Neural cell (in vitro differentiated cells): ENCODE measurements at regions not wholly inside any gene's neighbourhood (a gene's known extent, or its start where the extent isn't known, plus 50 kb on each side); places are given as distances from the start of the nearest gene placed in this dataset.

ENCODE experiments used
- H2AFZ ChIP-seq: fragments of 200-600, 300-800 bp; sonication (generic), shearing (Covaris generic); 2 replicates; pipeline ENCODE4 v1.6.0; 2014; ENCODE audit warnings: low read depth, mild to moderate bottlenecking, antibody characterized with exemption, low read length, moderate library complexity
- H3F3A ChIP-seq: fragments of 200-600 bp; shearing (Covaris generic); 2 replicates; pipeline ENCODE4 v1.6.1; 2016; ENCODE audit warnings: mild to moderate bottlenecking, moderate library complexity, mixed read lengths, antibody characterized with exemption, low read length; ENCODE audit not compliant: insufficient read depth, poor library complexity, severe bottlenecking
- H3K27ac ChIP-seq: fragments of 200-600, 300-800 bp; sonication (generic), shearing (Covaris generic); 2 replicates; pipeline ENCODE4 v1.5.1; 2014; ENCODE audit warnings: mild to moderate bottlenecking, low read length, moderate library complexity
- H3K27me3 ChIP-seq: fragments of 300-800, 200-600 bp; sonication (generic), shearing (Covaris generic); 2 replicates; pipeline ENCODE4 v1.6.0; 2014; ENCODE audit warnings: mild to moderate bottlenecking, low read depth, low read length, moderate library complexity; ENCODE audit not compliant: insufficient read depth
- H3K36me3 ChIP-seq: fragments of 300-800, 200-600 bp; sonication (generic), shearing (Covaris generic); 2 replicates; pipeline ENCODE4 v1.5.1; 2014; ENCODE audit warnings: mild to moderate bottlenecking, antibody characterized with exemption, low read length, moderate library complexity; ENCODE audit not compliant: insufficient read depth
- H3K4me2 ChIP-seq: fragments of 300-800, 200-600 bp; sonication (generic), shearing (Covaris generic); 2 replicates; pipeline ENCODE4 v1.6.0; 2014; ENCODE audit warnings: mild to moderate bottlenecking, low read length
- H3K4me3 ChIP-seq: fragments of 300-800, 200-600 bp; sonication (generic), shearing (Covaris generic); 2 replicates; pipeline ENCODE4 v1.5.1; 2014; ENCODE audit warnings: mild to moderate bottlenecking, low read length, moderate library complexity
- H3K79me2 ChIP-seq: fragments of 200-600 bp; shearing (Covaris generic); replicated peaks from 2 replicates; pipeline ENCODE4 v1.6.0; 2014; ENCODE audit warnings: mild to moderate bottlenecking, low read length, moderate library complexity; ENCODE audit not compliant: insufficient read depth
- H3K9ac ChIP-seq: fragments of 300-800, 200-600 bp; sonication (generic), shearing (Covaris generic); 2 replicates; pipeline ENCODE4 v1.6.1; 2016; ENCODE audit warnings: mild to moderate bottlenecking, low read length, mixed read lengths
- H3K9me2 ChIP-seq: fragments of 200-600 bp; shearing (Covaris generic); 2 replicates; pipeline ENCODE4 v1.6.1; 2016; ENCODE audit warnings: mild to moderate bottlenecking, low read length, mixed read lengths; ENCODE audit not compliant: insufficient read depth
- H3K9me3 ChIP-seq: fragments of 200-600, 300-800 bp; sonication (generic), shearing (Covaris generic); 2 replicates; pipeline ENCODE4 v1.6.1; 2016; ENCODE audit warnings: mild to moderate bottlenecking, mixed run types, low read length, moderate library complexity, mixed read lengths
- H4K20me1 ChIP-seq: fragments of 200-600 bp; shearing (Covaris generic); 2 replicates; pipeline ENCODE4 v1.6.1; 2016; ENCODE audit warnings: mild to moderate bottlenecking, mixed run types; ENCODE audit not compliant: insufficient read depth
- CTCF ChIP-seq: fragments of 450-650 bp; IDR thresholded peaks from 2 replicates; pipeline ENCODE4 v1.5.1; 2014; ENCODE audit warnings: antibody characterized with exemption, mild to moderate bottlenecking, moderate library complexity; ENCODE audit not compliant: poor library complexity, severe bottlenecking
- EP300 ChIP-seq: fragments of 450-650 bp; conservative IDR thresholded peaks from 2 replicates; pipeline ENCODE4 v1.6.1; 2014; ENCODE audit warnings: antibody characterized with exemption, mild to moderate bottlenecking, moderate library complexity; ENCODE audit not compliant: poor library complexity, severe bottlenecking
- EZH2 ChIP-seq: fragments of 200-600, 300-800 bp; shearing (Covaris generic), sonication (generic); IDR thresholded peaks from 2 replicates; pipeline ENCODE4 v1.6.1; 2014; ENCODE audit warnings: antibody characterized with exemption, low read length, borderline replicate concordance, mild to moderate bottlenecking; ENCODE audit not compliant: insufficient read depth, poor library complexity, severe bottlenecking
- MXI1 ChIP-seq: fragments of 450-650 bp; conservative IDR thresholded peaks from 2 replicates; pipeline ENCODE4 v1.6.1; 2014; ENCODE audit warnings: antibody characterized with exemption, mild to moderate bottlenecking; ENCODE audit not compliant: poor library complexity, severe bottlenecking
- POLR2AphosphoS5 ChIP-seq: IDR thresholded peaks from 2 replicates; pipeline ENCODE4 v1.6.1; 2012
- RAD21 ChIP-seq: fragments of 450-650 bp; conservative IDR thresholded peaks from 2 replicates; pipeline ENCODE4 v1.6.1; 2014; ENCODE audit warnings: antibody characterized with exemption, mild to moderate bottlenecking, moderate library complexity
- SMC3 ChIP-seq: fragments of 450-650 bp; conservative IDR thresholded peaks from 2 replicates; pipeline ENCODE4 v1.6.1; 2014; ENCODE audit warnings: antibody characterized with exemption, mild to moderate bottlenecking, moderate library complexity; ENCODE audit not compliant: poor library complexity
- TAF1 ChIP-seq: IDR thresholded peaks from 2 replicates; pipeline ENCODE4 v1.6.1; 2012; ENCODE audit warnings: low read depth
- TF ChIP-seq, protein P1 (sequence below): IDR thresholded peaks from 2 replicates; pipeline ENCODE4 v1.6.1; 2012; ENCODE audit warnings: borderline replicate concordance

DNA sequence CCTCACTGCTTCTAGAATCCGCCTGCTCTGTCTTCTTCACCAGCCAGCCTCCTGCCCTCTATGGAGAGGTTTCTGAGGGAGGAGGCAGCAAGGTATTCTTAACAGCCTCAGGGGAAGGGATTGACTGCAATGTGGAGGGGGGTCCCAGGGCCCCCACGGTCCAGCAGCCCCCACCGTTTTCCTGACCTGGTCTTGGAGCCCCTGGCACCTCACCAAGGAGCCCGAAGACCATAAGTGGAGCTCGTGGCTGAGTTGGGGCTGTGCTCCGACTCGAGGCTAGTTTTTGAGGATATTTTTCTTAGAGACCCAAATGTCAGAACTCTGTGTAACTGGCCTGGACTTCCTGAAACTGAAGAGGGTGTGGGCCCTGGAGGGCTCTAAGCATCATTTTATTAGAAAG is 590.0 kb downstream of the BRD1 start:
- Histone ChIP-seq H2AFZ (no peak overlapping the region), H4K20me1 (no peaks in the 10 kb centered on the region), H3K79me2 (no peaks in the 10 kb centered on the region), H3K9me2 (no peaks in the 10 kb centered on the region), H3K36me3 (no peaks in the 10 kb centered on the region), H3K9me3 (no peaks in the 10 kb centered on the region), H3K27me3 (no peaks in the 10 kb centered on the region), H3K4me2 (no peak overlapping the region), H3F3A (no peaks in the 10 kb centered on the region), H3K9ac (no peak overlapping the region), H3K27ac (no peak overlapping the region), H3K4me3 (no peak overlapping the region)
- TF ChIP-seq SMC3: no peak
- no peak for TF ChIP-seq RAD21
- no peak for TF ChIP-seq TAF1
- TF ChIP-seq MXI1: no peak
- TF ChIP-seq, protein P1, sequence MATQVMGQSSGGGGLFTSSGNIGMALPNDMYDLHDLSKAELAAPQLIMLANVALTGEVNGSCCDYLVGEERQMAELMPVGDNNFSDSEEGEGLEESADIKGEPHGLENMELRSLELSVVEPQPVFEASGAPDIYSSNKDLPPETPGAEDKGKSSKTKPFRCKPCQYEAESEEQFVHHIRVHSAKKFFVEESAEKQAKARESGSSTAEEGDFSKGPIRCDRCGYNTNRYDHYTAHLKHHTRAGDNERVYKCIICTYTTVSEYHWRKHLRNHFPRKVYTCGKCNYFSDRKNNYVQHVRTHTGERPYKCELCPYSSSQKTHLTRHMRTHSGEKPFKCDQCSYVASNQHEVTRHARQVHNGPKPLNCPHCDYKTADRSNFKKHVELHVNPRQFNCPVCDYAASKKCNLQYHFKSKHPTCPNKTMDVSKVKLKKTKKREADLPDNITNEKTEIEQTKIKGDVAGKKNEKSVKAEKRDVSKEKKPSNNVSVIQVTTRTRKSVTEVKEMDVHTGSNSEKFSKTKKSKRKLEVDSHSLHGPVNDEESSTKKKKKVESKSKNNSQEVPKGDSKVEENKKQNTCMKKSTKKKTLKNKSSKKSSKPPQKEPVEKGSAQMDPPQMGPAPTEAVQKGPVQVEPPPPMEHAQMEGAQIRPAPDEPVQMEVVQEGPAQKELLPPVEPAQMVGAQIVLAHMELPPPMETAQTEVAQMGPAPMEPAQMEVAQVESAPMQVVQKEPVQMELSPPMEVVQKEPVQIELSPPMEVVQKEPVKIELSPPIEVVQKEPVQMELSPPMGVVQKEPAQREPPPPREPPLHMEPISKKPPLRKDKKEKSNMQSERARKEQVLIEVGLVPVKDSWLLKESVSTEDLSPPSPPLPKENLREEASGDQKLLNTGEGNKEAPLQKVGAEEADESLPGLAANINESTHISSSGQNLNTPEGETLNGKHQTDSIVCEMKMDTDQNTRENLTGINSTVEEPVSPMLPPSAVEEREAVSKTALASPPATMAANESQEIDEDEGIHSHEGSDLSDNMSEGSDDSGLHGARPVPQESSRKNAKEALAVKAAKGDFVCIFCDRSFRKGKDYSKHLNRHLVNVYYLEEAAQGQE: no peak
- no peak for TF ChIP-seq EP300
- TF ChIP-seq EZH2: no peak
- no peak for TF ChIP-seq POLR2AphosphoS5
- TF ChIP-seq CTCF: no peak

GRCh38 chr22:49237279-49237678 is 590.4 kb downstream of the BRD1 start:
- Histone ChIP-seq H3K4me3 (no peak overlapping the region), H3K27me3 (no peaks in the 10 kb centered on the region), H3K9me3 (no peaks in the 10 kb centered on the region), H3K27ac (no peak overlapping the region), H3K9me2 (no peaks in the 10 kb centered on the region), H3K4me2 (no peak overlapping the region), H2AFZ (no peak overlapping the region), H4K20me1 (no peaks in the 10 kb centered on the region), H3K9ac (no peak overlapping the region), H3F3A (no peaks in the 10 kb centered on the region), H3K79me2 (no peaks in the 10 kb centered on the region), H3K36me3 (no peaks in the 10 kb centered on the region)
- TF ChIP-seq, protein P1: no peak
- no peak for TF ChIP-seq EP300
- no peak for TF ChIP-seq MXI1
- TF ChIP-seq CTCF: no peak
- TF ChIP-seq TAF1: no peak
- no peak for TF ChIP-seq SMC3
- TF ChIP-seq RAD21: no peak
- TF ChIP-seq POLR2AphosphoS5: no peak
